ENCODE measurements at regions not wholly inside any gene's neighbourhood (a gene's known extent, or its start where the extent isn't known, plus 50 kb on each side); places are given as distances from the start of the nearest gene placed in this dataset.

GRCh38 chr1:82880506-82880905, 1079.8 kb downstream of the ADGRL2 start:
- H3K27me3 ChIP-seq: no peaks in the 10 kb centered on the region
- H3K36me3 ChIP-seq: no peaks in the 10 kb centered on the region
- no peak overlapping the region for H3K27ac ChIP-seq
- no peaks in the 10 kb centered on the region for H3K4me1 ChIP-seq
- intact Hi-C loops (cut with DNase I; ENCODE audit: low total_unique reads): no loop called here
- H3K9me3 ChIP-seq: no peaks in the 10 kb centered on the region
- DNase-seq: no peak
- no peak for TF ChIP-seq CTCF (IDR thresholded peaks at IDR 0.05)
- TF ChIP-seq POLR2A (IDR thresholded peaks at IDR 0.05): no peak
- H3K4me3 ChIP-seq: no peak overlapping the region

- intact Hi-C loops (cut with DNase I; ENCODE audit: low total_unique reads): no loop called here
- Histone ChIP-seq H3K9me3 (no peaks in the 10 kb centered on the region), H3K4me1 (no peaks in the 10 kb centered on the region), H3K4me3 (no peak overlapping the region), H3K27ac (no peak overlapping the region), H3K27me3 (no peaks in the 10 kb centered on the region), H3K36me3 (no peaks in the 10 kb centered on the region)
- TF ChIP-seq CTCF (IDR thresholded peaks at IDR 0.05): no peak
- TF ChIP-seq POLR2A (IDR thresholded peaks at IDR 0.05): no peak
- DNase-seq: no peak
These were observed 1079.1 kb downstream of the ADGRL2 start for GRCh38 chr1:82879701-82880305.

- DNase-seq: no peak
- intact Hi-C loops (cut with DNase I; ENCODE audit: low total_unique reads): no loop called here
- TF ChIP-seq CTCF (IDR thresholded peaks at IDR 0.05): no peak
- no peak for TF ChIP-seq POLR2A (IDR thresholded peaks at IDR 0.05)
- H3K4me1 ChIP-seq: no peaks in the 10 kb centered on the region
- no peak overlapping the region for H3K4me3 ChIP-seq
- H3K27me3 ChIP-seq: no peaks in the 10 kb centered on the region
- no peaks in the 10 kb centered on the region for H3K36me3 ChIP-seq
- H3K27ac ChIP-seq: no peak overlapping the region
- no peaks in the 10 kb centered on the region for H3K9me3 ChIP-seq
These were observed 1074.4 kb downstream of the ADGRL2 start for GRCh38 chr1:82875170-82875569.

GRCh38 chr1:82874041-82874440, 1073.3 kb downstream of the ADGRL2 start:
- TF ChIP-seq CTCF (IDR thresholded peaks at IDR 0.05) (no peak), POLR2A (IDR thresholded peaks at IDR 0.05) (no peak)
- Histone ChIP-seq H3K36me3 (no peaks in the 10 kb centered on the region), H3K27me3 (no peaks in the 10 kb centered on the region), H3K4me3 (no peak overlapping the region), H3K4me1 (no peaks in the 10 kb centered on the region), H3K9me3 (no peaks in the 10 kb centered on the region), H3K27ac (no peak overlapping the region)
- DNase-seq: no peak
- intact Hi-C loops (cut with DNase I; ENCODE audit: low total_unique reads): no loop called here

GRCh38 chr1:82870332-82870731, 1069.6 kb downstream of the ADGRL2 start:
- DNase-seq: no peak
- Histone ChIP-seq H3K4me3 (no peak overlapping the region), H3K9me3 (no peaks in the 10 kb centered on the region), H3K27ac (no peak overlapping the region), H3K4me1 (no peaks in the 10 kb centered on the region), H3K36me3 (no peaks in the 10 kb centered on the region), H3K27me3 (no peaks in the 10 kb centered on the region)
- TF ChIP-seq POLR2A (IDR thresholded peaks at IDR 0.05) (no peak), CTCF (IDR thresholded peaks at IDR 0.05) (no peak)
- intact Hi-C loops (cut with DNase I; ENCODE audit: low total_unique reads): no loop called here

Measured in uterus (tissue), 3 donors.